Lower leg skin (tissue), 4 donors: ENCODE measurements at regions not wholly inside any gene's neighbourhood (a gene's known extent, or its start where the extent isn't known, plus 50 kb on each side); places are given as distances from the start of the nearest gene placed in this dataset.

Source experiments
- DNase-seq, 2 donors: peaks; one replicate each; pipeline ENCODE4 v3.0.0-alpha.2; 2019; ENCODE audit warnings: low spot score in 2 of 2
- H3K4me3 ChIP-seq: fragments of 200-600 bp; sonication (generic); 2 replicates; pipeline ENCODE4 v1.5.1; 2017; ENCODE audit warnings: mild to moderate bottlenecking, low read depth; ENCODE audit not compliant: poor library complexity, severe bottlenecking
- POLR2A ChIP-seq, 2 donors: fragments of 450-650 bp; IDR thresholded peaks; one replicate each; pipeline ENCODE4 v1.6.1; 2016 to 2017; ENCODE audit warnings: antibody characterized with exemption in 2 of 2, mild to moderate bottlenecking in 1 of 2, moderate library complexity in 1 of 2
- WGBS, 2 donors: methylation state at CpG; one replicate each; pipeline ENCODE4 v1.1.5; 2018; 5-methylcytosine and 5-hydroxymethylcytosine counted together
- intact Hi-C: fragments of 100-400 bp; cut with DNase I; formaldehyde crosslinking; loops from one replicate; pipeline ENCODE4 v1.15.0; 2023; ENCODE audit warnings: low total_unique reads
- TF ChIP-seq, protein P1 (sequence below), 3 donors: fragments of 450-650 bp; IDR thresholded peaks; one replicate each; pipeline ENCODE4 v1.5.1; 2016; ENCODE audit warnings: antibody characterized with exemption in 3 of 3, mild to moderate bottlenecking in 3 of 3, moderate library complexity in 2 of 3

DNA sequence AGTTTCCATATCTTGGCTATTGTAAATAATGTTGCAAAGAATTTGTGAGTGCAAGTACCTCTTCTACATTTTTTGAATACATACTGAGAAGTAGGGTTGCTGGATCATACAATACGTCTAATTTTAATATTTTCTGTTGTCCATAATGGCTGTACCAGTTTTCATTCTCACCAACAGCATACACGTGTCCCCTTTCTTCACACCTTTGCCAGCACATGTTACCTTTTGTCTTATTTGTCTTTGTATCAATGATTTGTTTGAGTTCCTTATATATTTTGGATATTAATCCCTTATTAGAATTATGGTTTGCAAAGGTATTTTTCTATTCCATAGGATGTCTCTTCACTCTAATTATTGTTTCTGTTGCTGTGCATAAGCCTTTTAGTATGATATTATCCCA is 904.3 kb downstream of the METTL15 start:
- TF ChIP-seq, protein P1, sequence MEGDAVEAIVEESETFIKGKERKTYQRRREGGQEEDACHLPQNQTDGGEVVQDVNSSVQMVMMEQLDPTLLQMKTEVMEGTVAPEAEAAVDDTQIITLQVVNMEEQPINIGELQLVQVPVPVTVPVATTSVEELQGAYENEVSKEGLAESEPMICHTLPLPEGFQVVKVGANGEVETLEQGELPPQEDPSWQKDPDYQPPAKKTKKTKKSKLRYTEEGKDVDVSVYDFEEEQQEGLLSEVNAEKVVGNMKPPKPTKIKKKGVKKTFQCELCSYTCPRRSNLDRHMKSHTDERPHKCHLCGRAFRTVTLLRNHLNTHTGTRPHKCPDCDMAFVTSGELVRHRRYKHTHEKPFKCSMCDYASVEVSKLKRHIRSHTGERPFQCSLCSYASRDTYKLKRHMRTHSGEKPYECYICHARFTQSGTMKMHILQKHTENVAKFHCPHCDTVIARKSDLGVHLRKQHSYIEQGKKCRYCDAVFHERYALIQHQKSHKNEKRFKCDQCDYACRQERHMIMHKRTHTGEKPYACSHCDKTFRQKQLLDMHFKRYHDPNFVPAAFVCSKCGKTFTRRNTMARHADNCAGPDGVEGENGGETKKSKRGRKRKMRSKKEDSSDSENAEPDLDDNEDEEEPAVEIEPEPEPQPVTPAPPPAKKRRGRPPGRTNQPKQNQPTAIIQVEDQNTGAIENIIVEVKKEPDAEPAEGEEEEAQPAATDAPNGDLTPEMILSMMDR (IDR thresholded peaks at IDR 0.05) = no peak
- TF ChIP-seq POLR2A (IDR thresholded peaks at IDR 0.05) = no peak
- no peak for DNase-seq
- intact Hi-C loops = no loop called here
- no peak overlapping the region for H3K4me3 ChIP-seq
- 15 to 27% methylated on average over 2 of the region's 2 CpGs for WGBS, 2 donors

DNA sequence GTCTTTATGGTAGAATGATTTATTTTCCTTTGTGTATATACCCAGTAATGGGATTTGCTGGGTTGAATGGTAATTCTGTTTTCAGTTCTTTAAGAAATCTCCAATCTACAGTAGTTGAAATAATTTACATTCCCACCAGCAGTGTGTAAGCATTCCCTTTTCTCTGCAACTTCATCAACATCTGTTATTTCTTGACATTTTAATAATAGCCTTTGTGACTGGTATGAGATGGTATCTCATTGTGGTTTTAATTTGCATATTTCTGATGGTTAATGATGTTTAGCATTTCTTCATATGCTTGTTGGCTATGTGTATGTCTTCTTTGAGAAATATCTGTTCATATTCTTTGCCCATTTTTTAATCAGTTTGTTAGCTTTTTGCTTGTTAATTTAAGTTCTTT is 901.2 kb downstream of the METTL15 start:
- no peak for DNase-seq
- intact Hi-C loops = no loop called here
- H3K4me3 ChIP-seq = no peak overlapping the region
- TF ChIP-seq POLR2A (IDR thresholded peaks at IDR 0.05) = no peak
- TF ChIP-seq, protein P1 (IDR thresholded peaks at IDR 0.05) = no peak

DNA sequence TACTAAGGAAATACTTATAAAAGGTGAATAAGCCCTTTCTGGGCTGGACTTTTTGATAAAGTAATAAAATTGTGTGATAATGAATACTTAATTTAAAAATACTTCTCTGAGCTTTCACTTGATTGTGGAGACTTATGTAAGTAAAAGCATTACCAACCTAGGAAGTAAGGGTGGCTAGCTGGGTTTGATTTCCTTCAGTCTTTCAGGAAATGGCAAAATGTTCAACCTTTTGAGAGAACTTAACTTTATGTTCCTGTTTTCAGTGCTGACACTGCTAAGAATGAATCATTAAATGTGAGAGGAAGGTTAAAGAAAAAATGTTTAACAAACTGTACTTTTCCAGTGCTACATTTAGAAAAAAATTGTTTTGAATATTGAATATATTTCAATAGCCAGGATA is 900.3 kb downstream of the METTL15 start:
- intact Hi-C loops = no loop called here

DNA sequence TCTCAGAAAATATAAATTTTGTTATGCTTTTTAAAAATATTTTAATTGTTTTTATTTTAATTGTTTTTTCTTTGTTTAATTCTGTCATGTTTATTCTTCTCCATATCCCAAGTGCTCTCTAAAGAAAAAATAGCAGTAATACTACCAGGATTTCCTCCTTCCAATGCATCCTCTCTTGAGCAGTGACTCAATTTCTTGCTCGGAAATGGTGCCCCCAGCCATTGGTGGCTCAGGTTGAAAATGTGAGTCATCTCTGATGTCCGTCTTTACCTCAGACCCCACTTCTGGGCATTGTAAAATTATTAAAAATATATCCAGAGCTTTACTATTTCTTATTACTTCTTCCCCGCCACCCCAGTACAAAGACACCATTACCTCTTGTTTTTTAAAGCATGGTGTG is 898.5 kb downstream of the METTL15 start:
- WGBS, 2 donors = 82 to 89% methylated on average over 3 of the region's 3 CpGs
- intact Hi-C loops = no loop called here
- no peak for DNase-seq
- TF ChIP-seq, protein P1 (IDR thresholded peaks at IDR 0.05) = no peak
- TF ChIP-seq POLR2A (IDR thresholded peaks at IDR 0.05) = no peak
- no peak overlapping the region for H3K4me3 ChIP-seq

More for the DNA sequence above, 900.3 kb downstream of the METTL15 start:
- no peak overlapping the region for H3K4me3 ChIP-seq
- DNase-seq = no peak
- TF ChIP-seq, protein P1 (IDR thresholded peaks at IDR 0.05) = no peak
- TF ChIP-seq POLR2A (IDR thresholded peaks at IDR 0.05) = no peak

DNA sequence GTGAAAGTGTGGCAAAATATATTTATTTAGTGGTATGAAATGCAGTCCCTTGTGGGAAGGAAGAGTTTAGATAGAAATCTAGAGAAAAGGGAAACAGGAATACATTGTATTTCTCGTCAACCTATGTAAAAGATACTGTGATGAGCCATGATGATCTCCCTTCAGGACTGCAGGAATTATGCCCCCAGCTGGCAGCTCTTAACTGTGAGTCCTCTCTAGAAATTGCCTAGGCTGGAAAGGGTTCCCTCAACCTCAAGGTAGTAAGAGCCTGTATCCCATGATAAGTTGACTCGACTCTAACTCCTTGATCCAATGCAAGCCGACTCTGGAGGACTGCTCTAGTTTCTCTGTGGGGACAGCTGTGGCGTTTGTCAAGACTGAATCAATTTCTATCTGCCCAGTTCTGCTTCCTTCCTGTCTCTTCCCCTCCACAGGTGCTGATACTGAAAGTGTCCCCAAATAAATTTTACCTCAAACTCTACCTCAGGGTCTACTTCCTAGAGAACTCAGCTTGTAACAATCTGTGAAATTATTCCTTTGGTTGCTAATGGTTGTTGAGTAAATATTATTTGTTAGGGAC is 897.3 kb downstream of the METTL15 start:
- H3K4me3 ChIP-seq = no peak overlapping the region
- intact Hi-C loops = no loop called here
- TF ChIP-seq, protein P1 (IDR thresholded peaks at IDR 0.05) = no peak
- no peak for TF ChIP-seq POLR2A (IDR thresholded peaks at IDR 0.05)
- no peak for DNase-seq
- 86 to 88% methylated on average over 4 of the region's 4 CpGs for WGBS, 2 donors

DNA sequence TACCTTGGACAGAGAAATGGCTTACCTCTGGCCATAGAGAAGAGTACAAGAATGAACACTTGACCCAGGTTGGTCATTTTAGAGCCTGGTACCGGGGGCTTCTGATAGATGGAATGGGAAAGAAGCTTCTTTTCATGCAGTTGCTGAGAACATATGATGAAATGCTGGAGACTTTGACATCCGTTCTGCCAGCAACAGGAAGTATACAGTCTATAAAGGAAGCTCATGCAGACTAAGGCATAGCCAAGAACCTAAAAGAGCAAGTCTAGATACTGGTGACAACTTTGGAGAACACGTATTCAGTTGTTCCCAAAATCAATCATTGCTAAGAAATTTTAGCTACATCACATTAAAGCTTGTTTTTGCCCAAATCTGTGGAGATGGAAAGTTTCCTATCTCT is 894.6 kb downstream of the METTL15 start:
- intact Hi-C loops = no loop called here
- no peak for DNase-seq
- H3K4me3 ChIP-seq = no peak overlapping the region
- TF ChIP-seq POLR2A (IDR thresholded peaks at IDR 0.05) = no peak
- TF ChIP-seq, protein P1 (IDR thresholded peaks at IDR 0.05) = no peak
- 60 to 61% methylated on average over 3 of the region's 3 CpGs for WGBS, 2 donors
